ENCODE measurements at regions not wholly inside any gene's neighbourhood (a gene's known extent, or its start where the extent isn't known, plus 50 kb on each side); places are given as distances from the start of the nearest gene placed in this dataset.

DNA sequence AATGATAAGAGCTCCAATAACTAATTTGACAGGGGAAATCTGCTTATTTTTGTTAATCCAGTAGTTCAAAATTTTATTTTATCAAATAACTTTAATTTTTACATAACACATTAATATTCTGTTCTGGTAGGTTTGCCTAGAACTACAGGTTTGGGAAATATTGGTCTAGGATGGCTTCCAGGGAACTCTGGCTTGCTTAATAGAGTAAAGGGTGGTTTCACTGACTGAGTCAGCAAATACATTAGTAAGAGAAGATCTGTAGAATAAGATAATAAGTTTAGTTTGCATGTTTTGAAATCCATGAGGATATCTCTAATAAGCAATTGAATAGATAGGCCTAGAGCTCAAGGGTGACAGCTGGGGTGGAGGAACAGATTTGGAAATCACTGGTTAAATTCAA lies 500.7 kb downstream of the ZNF674 start:
- TF ChIP-seq, protein P1, sequence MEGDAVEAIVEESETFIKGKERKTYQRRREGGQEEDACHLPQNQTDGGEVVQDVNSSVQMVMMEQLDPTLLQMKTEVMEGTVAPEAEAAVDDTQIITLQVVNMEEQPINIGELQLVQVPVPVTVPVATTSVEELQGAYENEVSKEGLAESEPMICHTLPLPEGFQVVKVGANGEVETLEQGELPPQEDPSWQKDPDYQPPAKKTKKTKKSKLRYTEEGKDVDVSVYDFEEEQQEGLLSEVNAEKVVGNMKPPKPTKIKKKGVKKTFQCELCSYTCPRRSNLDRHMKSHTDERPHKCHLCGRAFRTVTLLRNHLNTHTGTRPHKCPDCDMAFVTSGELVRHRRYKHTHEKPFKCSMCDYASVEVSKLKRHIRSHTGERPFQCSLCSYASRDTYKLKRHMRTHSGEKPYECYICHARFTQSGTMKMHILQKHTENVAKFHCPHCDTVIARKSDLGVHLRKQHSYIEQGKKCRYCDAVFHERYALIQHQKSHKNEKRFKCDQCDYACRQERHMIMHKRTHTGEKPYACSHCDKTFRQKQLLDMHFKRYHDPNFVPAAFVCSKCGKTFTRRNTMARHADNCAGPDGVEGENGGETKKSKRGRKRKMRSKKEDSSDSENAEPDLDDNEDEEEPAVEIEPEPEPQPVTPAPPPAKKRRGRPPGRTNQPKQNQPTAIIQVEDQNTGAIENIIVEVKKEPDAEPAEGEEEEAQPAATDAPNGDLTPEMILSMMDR (IDR thresholded peaks at IDR 0.05): no peak
- TF ChIP-seq ZFX (IDR thresholded peaks at IDR 0.05; ENCODE audit: borderline replicate concordance): no peak
